Endothelial cell (in vitro differentiated cells): ENCODE measurements at regions not wholly inside any gene's neighbourhood (a gene's known extent, or its start where the extent isn't known, plus 50 kb on each side); places are given as distances from the start of the nearest gene placed in this dataset.

Experiments used
- DNase-seq: peaks from one replicate; pipeline ENCODE4 v3.0.0; 2021; ENCODE audit warnings: low spot score
- H3K27ac Mint-ChIP-seq: one replicate; pipeline ENCODE4 v1.8.0; 2021; ENCODE audit warnings: mixed read lengths, inconsistent platforms; ENCODE audit not compliant: unreplicated experiment
- H3K27me3 Mint-ChIP-seq: one replicate; pipeline ENCODE4 v1.8.0; 2021; ENCODE audit warnings: mild to moderate bottlenecking, moderate library complexity, mixed read lengths, inconsistent platforms; ENCODE audit not compliant: unreplicated experiment
- H3K36me3 Mint-ChIP-seq: one replicate; pipeline ENCODE4 v1.8.0; 2021; ENCODE audit warnings: mild to moderate bottlenecking, low read depth, mixed read lengths, inconsistent platforms; ENCODE audit not compliant: unreplicated experiment
- H3K4me1 Mint-ChIP-seq: one replicate; pipeline ENCODE4 v1.8.0; 2021; ENCODE audit warnings: mild to moderate bottlenecking, mixed read lengths, inconsistent platforms; ENCODE audit not compliant: unreplicated experiment
- H3K4me3 Mint-ChIP-seq: one replicate; pipeline ENCODE4 v1.8.0; 2021; ENCODE audit warnings: mild to moderate bottlenecking, mixed read lengths, inconsistent platforms; ENCODE audit not compliant: unreplicated experiment
- H3K9me3 Mint-ChIP-seq: one replicate; pipeline ENCODE4 v1.8.0; 2021; ENCODE audit warnings: mixed read lengths, inconsistent platforms; ENCODE audit not compliant: unreplicated experiment
- CTCF ChIP-seq: fragments of 200-600 bp; sonication (generic); IDR thresholded peaks from one replicate; pipeline ENCODE4 v1.5.0; 2021; ENCODE audit warnings: antibody characterized with exemption; ENCODE audit not compliant: unreplicated experiment

- peaks cover 6% of the 10 kb centered on the region for H3K4me1 Mint-ChIP-seq
- no peaks in the 10 kb centered on the region for H3K27me3 Mint-ChIP-seq
- no peak for TF ChIP-seq CTCF
- no peak overlapping the region for H3K27ac Mint-ChIP-seq
- no peaks in the 10 kb centered on the region for H3K36me3 Mint-ChIP-seq
- H3K9me3 Mint-ChIP-seq, result no peaks in the 10 kb centered on the region
- DNase-seq, result no peak
- no peak overlapping the region for H3K4me3 Mint-ChIP-seq
Observed at GRCh38 chr2:118431165-118431517, 342.9 kb downstream of the INSIG2 start.

GRCh38 chr2:118430510-118431164 is 342.4 kb downstream of the INSIG2 start:
- no peaks in the 10 kb centered on the region for H3K27me3 Mint-ChIP-seq
- H3K4me1 Mint-ChIP-seq, result peaks cover 6% of the 10 kb centered on the region
- H3K4me3 Mint-ChIP-seq, result no peak overlapping the region
- H3K9me3 Mint-ChIP-seq, result no peaks in the 10 kb centered on the region
- DNase-seq, result no peak
- H3K36me3 Mint-ChIP-seq, result no peaks in the 10 kb centered on the region
- no peak for TF ChIP-seq CTCF
- H3K27ac Mint-ChIP-seq, result no peak overlapping the region

GRCh38 chr2:118425191-118425590 is 336.9 kb downstream of the INSIG2 start:
- no peak overlapping the region for H3K4me3 Mint-ChIP-seq
- H3K4me1 Mint-ChIP-seq, result no peaks in the 10 kb centered on the region
- H3K27me3 Mint-ChIP-seq, result no peaks in the 10 kb centered on the region
- no peak for DNase-seq
- H3K27ac Mint-ChIP-seq, result no peak overlapping the region
- no peak for TF ChIP-seq CTCF
- H3K36me3 Mint-ChIP-seq, result peaks cover 4% of the 10 kb centered on the region
- H3K9me3 Mint-ChIP-seq, result peaks cover 5% of the 10 kb centered on the region

GRCh38 chr2:118423776-118424175 is 335.5 kb downstream of the INSIG2 start:
- Mint-ChIP-seq H3K27ac (no peak overlapping the region), H3K27me3 (no peaks in the 10 kb centered on the region), H3K9me3 (peaks cover 5% of the 10 kb centered on the region), H3K4me1 (no peaks in the 10 kb centered on the region), H3K36me3 (peaks cover 4% of the 10 kb centered on the region), H3K4me3 (no peak overlapping the region)
- TF ChIP-seq CTCF, result no peak
- DNase-seq, result no peak

GRCh38 chr2:118421648-118422047 is 333.4 kb downstream of the INSIG2 start:
- TF ChIP-seq CTCF, result no peak
- Mint-ChIP-seq H3K27me3 (no peaks in the 10 kb centered on the region), H3K36me3 (peaks cover 4% of the 10 kb centered on the region), H3K27ac (no peak overlapping the region), H3K9me3 (peaks cover 5% of the 10 kb centered on the region), H3K4me3 (no peak overlapping the region), H3K4me1 (no peaks in the 10 kb centered on the region)
- DNase-seq, result no peak
